Glutamatergic neuron (in vitro differentiated cells): ENCODE measurements at regions not wholly inside any gene's neighbourhood (a gene's known extent, or its start where the extent isn't known, plus 50 kb on each side); places are given as distances from the start of the nearest gene placed in this dataset.

Experiments
- DNase-seq: peaks from one replicate; pipeline ENCODE4 v3.0.0; 2022
- H3K27ac Mint-ChIP-seq: one replicate; pipeline ENCODE4 v1.8.0; 2020; ENCODE audit warnings: mild to moderate bottlenecking, mixed read lengths, inconsistent platforms; ENCODE audit not compliant: unreplicated experiment
- H3K27me3 Mint-ChIP-seq: one replicate; pipeline ENCODE4 v1.8.0; 2020; ENCODE audit warnings: mild to moderate bottlenecking, moderate library complexity, mixed read lengths, inconsistent platforms; ENCODE audit not compliant: unreplicated experiment
- H3K36me3 Mint-ChIP-seq: one replicate; pipeline ENCODE4 v1.8.0; 2020; ENCODE audit warnings: mild to moderate bottlenecking, mixed read lengths, inconsistent platforms; ENCODE audit not compliant: unreplicated experiment
- H3K4me1 Mint-ChIP-seq: one replicate; pipeline ENCODE4 v1.8.0; 2020; ENCODE audit warnings: mild to moderate bottlenecking, low read depth, mixed read lengths, inconsistent platforms; ENCODE audit not compliant: unreplicated experiment
- H3K4me3 Mint-ChIP-seq: one replicate; pipeline ENCODE4 v1.8.0; 2020; ENCODE audit warnings: mild to moderate bottlenecking, mixed read lengths, inconsistent platforms; ENCODE audit not compliant: unreplicated experiment
- H3K9me3 Mint-ChIP-seq: one replicate; pipeline ENCODE4 v1.8.0; 2020; ENCODE audit warnings: mild to moderate bottlenecking, moderate library complexity, mixed read lengths, inconsistent platforms; ENCODE audit not compliant: unreplicated experiment
- TF ChIP-seq, protein P1 (sequence below): fragments of 200-600 bp; sonication (generic); IDR thresholded peaks from one replicate; pipeline ENCODE4 v1.5.0; 2021; ENCODE audit not compliant: partially characterized antibody, unreplicated experiment

DNA sequence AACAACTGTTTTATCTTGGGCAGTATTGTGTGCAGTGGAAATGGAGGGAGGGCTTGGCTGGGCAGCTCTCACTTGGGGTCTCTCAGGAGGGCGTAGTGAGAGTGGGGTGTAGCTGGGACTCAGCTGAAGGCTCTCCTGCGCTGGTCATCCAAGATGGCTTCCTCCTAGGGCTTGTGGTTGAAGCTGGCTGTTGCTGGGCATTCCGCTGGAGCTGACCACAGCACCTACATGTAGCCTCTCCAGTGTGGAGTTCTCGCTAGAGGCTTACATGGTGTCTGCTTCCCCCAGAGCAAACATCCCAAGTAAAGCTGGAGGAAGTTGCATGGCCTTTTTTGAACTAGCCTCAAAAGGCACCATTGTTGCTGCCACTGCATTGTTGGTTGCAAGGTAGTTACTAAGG lies 344.1 kb upstream of the MARCKS start:
- Mint-ChIP-seq H3K36me3 (no peaks in the 10 kb centered on the region), H3K4me3 (no peak overlapping the region), H3K4me1 (no peaks in the 10 kb centered on the region), H3K27ac (no peak overlapping the region), H3K9me3 (no peaks in the 10 kb centered on the region), H3K27me3 (peaks cover 4% of the 10 kb centered on the region)
- TF ChIP-seq, protein P1, sequence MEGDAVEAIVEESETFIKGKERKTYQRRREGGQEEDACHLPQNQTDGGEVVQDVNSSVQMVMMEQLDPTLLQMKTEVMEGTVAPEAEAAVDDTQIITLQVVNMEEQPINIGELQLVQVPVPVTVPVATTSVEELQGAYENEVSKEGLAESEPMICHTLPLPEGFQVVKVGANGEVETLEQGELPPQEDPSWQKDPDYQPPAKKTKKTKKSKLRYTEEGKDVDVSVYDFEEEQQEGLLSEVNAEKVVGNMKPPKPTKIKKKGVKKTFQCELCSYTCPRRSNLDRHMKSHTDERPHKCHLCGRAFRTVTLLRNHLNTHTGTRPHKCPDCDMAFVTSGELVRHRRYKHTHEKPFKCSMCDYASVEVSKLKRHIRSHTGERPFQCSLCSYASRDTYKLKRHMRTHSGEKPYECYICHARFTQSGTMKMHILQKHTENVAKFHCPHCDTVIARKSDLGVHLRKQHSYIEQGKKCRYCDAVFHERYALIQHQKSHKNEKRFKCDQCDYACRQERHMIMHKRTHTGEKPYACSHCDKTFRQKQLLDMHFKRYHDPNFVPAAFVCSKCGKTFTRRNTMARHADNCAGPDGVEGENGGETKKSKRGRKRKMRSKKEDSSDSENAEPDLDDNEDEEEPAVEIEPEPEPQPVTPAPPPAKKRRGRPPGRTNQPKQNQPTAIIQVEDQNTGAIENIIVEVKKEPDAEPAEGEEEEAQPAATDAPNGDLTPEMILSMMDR: no peak
- no peak for DNase-seq

DNA sequence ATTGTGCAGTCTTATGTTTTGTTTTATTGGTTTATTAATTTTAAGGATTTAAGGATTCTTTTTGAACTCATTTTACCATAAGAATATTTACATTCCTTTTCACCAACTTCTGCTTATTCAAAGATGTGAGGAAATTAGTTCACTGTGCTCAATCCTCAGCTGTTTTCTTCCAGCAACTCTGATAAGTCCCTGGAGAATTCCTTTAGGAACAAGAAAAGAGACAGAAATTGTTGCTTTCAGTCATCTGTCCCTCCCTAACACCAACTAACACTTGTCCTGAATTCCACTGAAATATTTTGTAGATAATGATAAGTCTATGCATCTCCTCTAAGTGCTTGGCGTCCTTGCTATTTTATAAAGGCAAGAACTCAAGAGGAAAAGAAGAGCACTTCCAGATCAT lies 334.8 kb upstream of the MARCKS start:
- DNase-seq: no peak
- H3K27me3 Mint-ChIP-seq: no peaks in the 10 kb centered on the region
- no peak overlapping the region for H3K4me3 Mint-ChIP-seq
- H3K27ac Mint-ChIP-seq: no peak overlapping the region
- H3K4me1 Mint-ChIP-seq: no peaks in the 10 kb centered on the region
- no peaks in the 10 kb centered on the region for H3K36me3 Mint-ChIP-seq
- TF ChIP-seq, protein P1: no peak
- no peaks in the 10 kb centered on the region for H3K9me3 Mint-ChIP-seq

DNA sequence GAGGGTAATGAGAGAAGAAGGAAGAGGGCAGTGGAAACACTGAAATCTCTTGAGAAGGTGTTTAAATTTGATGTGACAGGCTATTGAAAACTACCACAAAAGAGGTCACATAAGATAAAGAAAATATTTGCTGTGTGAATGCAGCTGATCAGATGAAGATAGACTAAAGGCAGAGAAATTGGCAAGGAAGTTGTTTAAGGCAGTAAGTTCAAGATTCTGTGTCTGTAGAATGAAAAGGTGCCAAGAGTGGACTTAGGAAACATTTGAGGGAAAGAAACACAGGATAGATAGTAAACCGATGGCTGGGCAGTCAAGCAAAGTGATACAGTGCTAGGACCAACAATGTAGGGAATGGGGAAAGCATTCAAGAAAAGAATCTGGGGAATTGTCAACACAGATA lies 332.3 kb upstream of the MARCKS start:
- Mint-ChIP-seq H3K36me3 (no peaks in the 10 kb centered on the region), H3K27ac (no peak overlapping the region), H3K9me3 (peaks cover 2% of the 10 kb centered on the region), H3K4me3 (no peak overlapping the region), H3K4me1 (no peaks in the 10 kb centered on the region), H3K27me3 (no peaks in the 10 kb centered on the region)
- TF ChIP-seq, protein P1: no peak
- no peak for DNase-seq

DNA sequence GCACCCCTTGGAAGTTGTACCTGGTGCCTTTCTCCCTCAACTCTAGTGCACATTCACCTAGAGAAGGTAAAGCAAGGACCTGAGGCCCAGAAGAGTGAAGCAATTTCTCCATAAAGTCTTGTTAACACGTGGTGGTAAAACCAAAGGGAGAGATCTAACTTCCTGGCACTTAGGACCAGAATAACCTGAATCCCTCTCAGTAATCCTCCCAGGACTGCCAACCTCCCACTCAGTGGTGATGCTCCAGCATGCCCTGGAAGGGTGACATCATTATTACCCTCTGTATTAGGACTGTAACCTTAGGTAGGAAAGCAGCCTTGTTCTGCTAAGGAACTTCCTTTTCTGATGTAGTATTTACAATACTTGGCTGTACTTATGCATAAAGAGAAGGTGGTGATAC lies 330.6 kb upstream of the MARCKS start:
- Mint-ChIP-seq H3K4me3 (no peak overlapping the region), H3K27ac (no peak overlapping the region), H3K36me3 (no peaks in the 10 kb centered on the region), H3K9me3 (peaks cover 2% of the 10 kb centered on the region), H3K27me3 (no peaks in the 10 kb centered on the region), H3K4me1 (no peaks in the 10 kb centered on the region)
- no peak for DNase-seq
- TF ChIP-seq, protein P1: no peak

DNA sequence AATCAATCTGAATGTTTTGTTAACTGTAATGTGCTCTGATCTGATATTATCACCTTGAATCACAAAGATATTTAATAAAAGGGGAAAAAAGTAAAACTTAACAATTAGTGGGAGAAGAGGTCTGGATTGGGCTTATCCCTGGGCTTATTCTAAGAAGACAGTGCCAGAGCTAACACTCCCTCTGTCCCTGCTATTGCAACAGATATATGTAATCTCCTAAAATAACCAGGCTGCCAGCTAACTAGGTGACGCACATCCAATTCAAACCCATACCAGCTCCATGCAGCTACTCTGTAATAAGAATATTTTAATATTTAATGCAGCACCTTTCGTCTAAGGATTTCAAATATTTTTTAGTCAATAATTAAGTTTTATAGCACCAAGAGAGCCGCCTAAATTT lies 330.1 kb upstream of the MARCKS start:
- H3K27ac Mint-ChIP-seq: no peak overlapping the region
- no peaks in the 10 kb centered on the region for H3K4me1 Mint-ChIP-seq
- DNase-seq: no peak
- H3K36me3 Mint-ChIP-seq: no peaks in the 10 kb centered on the region
- peaks cover 2% of the 10 kb centered on the region for H3K9me3 Mint-ChIP-seq
- H3K27me3 Mint-ChIP-seq: no peaks in the 10 kb centered on the region
- H3K4me3 Mint-ChIP-seq: no peak overlapping the region
- TF ChIP-seq, protein P1: no peak
